Brain pericyte (primary cell): ENCODE measurements at regions not wholly inside any gene's neighbourhood (a gene's known extent, or its start where the extent isn't known, plus 50 kb on each side); places are given as distances from the start of the nearest gene placed in this dataset.
"Not testable (repeated sequence)": the region's sequence is repeated elsewhere in the genome, so short reads cannot be mapped to it uniquely, and the experiment has no call there.

ENCODE experiments used
- DNase-seq: peaks from one replicate; pipeline ENCODE4 v3.0.0-alpha.2; 2012; ENCODE audit warnings: low read depth, low spot score

- DNase-seq: no peak
Observed at GRCh38 chr18:10351219-10351818, 103.1 kb upstream of the APCDD1 start.

DNA sequence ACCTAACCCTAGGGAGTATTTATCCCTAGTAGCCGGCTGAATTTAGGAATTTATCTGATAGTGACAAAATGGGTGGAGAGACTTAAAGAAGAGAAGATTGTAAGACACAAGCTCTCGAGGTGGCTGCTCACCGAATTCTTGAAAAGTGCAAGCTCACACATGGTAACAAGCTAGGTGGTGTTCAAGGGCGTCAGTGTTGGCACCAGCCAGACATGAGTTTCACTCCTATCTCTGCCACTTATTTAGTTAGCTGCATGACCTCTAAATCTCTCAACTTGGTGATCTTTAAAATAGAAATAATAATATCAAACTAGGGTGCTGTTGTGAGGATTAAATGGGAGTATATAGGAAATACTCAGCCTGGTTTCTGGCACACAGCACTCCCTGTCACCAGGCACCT is 102.6 kb upstream of the APCDD1 start:
- DNase-seq: no peak

- DNase-seq: no peak
Observed at GRCh38 chr18:10352671-10353070, 101.8 kb upstream of the APCDD1 start.

GRCh38 chr18:10353791-10354190 is 100.6 kb upstream of the APCDD1 start:
- DNase-seq: no peak

DNA sequence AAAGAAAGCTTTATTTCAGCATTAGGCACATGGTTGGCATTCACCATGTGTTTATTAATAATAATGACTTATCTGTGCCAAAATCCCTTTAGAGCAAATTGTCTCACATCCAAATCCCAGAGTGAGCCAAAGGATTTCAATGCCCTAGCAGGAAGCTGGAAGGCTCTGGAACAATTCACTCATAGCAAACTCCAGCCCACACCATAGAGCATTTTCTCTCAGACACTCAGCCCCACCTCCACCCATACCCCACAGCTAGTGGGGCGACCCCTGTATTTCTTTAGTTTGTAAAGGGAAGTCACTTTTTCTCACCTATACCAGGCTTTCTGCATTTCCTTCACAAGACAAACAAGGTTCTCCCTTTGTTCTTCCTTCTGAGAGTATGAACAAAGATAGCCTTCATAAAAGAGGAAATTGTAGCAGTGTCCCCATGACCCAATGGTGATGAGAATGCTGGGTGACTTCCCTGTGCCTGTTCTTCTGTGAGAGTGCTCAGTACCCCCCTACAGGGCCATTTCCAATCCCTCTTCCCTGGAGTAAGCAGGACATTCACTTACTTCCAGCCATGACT is 100.1 kb upstream of the APCDD1 start:
- no peak for DNase-seq

DNA sequence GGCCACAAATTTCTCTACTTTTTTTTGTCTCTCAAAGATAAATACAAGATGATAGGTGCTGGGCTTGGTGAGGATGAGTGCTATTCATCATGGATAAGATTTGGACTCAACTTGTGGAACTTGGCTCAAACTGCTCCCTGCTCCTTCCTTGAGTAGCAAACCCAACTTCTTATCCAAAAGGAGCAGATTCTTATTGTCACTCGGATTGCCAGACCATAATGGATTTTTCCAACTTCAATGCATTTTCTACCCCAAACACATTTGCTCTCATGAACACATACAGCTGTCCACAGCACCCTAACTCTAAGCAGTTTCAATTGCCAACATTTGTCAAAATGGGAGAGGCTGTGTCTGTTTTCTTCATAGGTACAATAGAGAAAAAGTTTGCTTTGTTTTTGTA is 99.5 kb upstream of the APCDD1 start:
- no peak for DNase-seq

- not testable (repeated sequence) for DNase-seq
Observed at GRCh38 chr18:10356999-10357398, 97.4 kb upstream of the APCDD1 start.

GRCh38 chr18:10361660-10362059 is 92.8 kb upstream of the APCDD1 start:
- DNase-seq: no peak

DNA sequence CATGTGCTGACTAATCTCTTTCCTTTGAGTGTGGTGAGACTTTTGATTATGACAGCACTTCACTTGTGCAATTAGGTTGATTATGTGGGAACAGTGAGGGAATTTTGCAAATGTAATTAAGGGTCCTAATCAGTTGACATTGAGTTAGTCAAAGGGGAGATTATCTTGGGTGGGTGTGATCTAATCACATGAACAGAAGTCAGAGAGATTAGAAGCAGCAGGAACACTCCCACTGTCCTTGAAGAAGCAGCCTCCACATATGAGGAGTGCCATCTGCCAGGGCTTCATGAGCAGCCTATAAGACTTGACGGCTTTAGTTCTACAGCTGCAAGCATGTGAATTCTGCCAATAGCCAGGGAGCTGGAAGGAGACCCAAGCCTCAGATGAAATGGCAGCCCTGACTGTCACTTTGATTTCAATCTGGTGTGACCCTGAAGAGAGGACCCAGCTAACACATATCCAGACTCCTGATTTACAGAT is 89.4 kb upstream of the APCDD1 start:
- no peak for DNase-seq

DNA sequence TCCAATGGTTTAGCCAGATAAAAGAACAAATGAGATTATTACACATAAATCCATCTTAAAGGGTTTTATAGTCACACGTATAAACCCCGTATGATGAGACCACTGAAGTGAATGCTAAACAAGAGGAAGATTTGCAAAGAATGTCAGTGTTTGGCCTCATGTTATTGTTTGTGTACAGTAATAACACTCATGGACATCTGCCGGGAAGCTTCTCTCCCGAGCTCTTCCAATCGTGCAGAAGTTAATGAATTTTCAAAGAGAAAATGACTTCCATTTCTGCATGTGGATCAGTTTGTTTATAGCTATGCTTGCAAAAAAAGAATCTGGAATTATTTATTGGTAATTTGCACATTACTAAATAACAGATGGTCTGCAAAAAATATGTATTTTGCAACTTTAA is 88.5 kb upstream of the APCDD1 start:
- DNase-seq: no peak

- DNase-seq: no peak
Observed at GRCh38 chr18:10367836-10368235, 86.6 kb upstream of the APCDD1 start.

DNA sequence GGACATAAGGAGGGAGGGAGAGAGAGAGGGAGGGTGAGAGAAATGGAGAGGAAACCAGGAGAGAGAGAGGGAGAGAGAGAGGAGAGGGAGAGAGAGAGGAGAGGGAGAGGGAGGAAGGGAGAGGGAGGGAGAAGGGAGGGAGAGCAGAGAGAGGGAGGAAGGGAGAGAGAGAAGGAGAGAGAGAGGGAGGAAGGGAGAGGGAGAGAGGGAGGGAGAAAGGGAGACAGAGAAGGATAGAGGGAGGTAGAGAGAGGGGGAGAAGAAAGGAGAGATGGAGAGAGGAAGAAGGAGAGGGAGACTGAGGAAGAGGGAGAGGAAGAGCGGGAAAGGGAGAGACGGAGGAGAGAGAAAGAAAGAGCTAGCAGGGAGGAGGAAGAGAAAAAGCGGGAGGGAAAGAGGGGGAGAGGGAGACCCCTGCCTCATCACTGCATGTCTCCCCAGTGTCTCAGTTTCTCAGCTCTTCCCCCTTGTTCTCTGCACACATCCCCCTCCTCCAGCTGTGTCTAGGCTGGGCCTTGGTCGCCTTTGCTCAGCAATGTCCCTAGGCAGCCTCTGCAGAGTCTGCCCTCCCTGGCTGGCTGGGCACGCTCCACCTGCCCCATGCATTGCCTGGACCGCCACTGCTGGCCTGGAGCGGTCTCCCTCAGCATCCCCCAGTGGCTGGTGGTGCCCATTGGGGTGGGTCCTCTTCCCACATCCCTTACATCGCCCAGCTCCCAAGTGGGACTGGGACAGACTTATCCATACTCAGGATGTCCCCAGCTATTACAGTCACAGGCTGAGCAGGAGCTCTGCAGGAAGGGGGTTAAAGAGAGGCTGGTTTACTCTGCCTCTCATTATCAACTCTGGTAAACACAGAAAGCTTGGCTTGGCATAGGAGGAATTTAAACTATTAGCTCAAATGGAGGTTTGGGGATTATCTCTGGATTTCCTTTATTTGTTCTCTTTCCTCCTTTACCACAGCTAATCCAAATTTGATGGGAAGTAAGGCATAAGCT is 85.7 kb upstream of the APCDD1 start:
- DNase-seq: no peak

DNA sequence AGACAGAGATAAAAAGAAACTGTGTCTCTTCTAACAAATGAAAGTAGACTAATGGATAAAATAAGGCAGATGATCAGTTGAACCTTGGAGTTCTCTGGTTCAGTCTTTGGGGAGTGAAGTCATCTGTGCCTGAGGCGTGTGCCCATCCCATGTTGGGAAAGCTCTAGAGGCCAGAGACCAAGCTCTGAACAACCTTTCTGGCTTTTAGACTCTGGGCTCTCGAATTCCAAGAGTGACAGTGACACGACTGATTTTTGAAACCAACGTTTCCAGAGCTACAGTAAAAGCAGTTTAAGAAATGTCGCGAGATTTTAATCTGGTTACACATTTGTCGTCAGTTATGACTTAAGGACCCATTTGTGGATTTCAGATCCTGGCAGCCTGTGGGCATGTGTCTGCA is 83.7 kb upstream of the APCDD1 start:
- no peak for DNase-seq

GRCh38 chr18:10371165-10371564 is 83.3 kb upstream of the APCDD1 start:
- DNase-seq: no peak

DNA sequence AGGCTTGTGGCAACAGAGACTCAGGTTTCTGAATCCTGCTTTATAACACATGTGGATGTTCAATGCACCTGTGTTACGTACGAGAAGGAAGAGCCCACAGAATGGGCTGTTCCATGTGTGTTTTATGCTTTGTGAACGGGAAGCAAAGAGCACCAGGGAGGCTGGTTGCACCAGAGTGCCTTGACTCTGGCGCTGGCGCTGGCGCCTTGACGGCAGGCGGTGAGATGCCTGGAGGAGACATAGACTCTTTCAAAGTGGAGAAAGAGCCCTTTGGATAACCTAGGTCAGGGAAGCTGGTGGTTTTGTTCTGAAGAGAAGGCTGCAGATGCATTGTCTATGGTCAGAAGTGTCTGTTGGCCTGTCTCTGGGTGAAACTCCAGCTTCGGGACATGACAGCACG is 80.2 kb upstream of the APCDD1 start:
- DNase-seq: no peak

- DNase-seq: no peak
Observed at GRCh38 chr18:10374636-10375293, 79.7 kb upstream of the APCDD1 start.

DNA sequence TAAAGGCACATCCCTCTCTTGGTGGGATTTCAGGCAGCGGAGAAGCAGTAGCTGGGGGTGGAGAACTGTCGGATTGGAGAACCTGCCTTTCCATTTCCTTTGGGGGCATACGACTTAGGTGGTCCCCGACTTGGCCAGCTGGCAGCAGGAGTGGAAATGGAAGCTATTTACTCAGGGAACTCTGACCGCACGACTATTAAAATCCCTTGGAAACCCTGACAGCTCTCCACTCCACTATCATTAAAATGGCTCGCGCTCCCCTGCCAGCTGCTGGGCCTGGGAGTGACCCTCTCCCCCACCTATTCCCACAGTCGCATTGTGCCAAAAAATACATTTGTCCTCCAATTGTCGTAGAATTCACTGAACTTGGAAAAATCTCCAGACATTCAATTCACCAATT is 77.7 kb upstream of the APCDD1 start:
- DNase-seq: no peak

GRCh38 chr18:10377956-10378355 is 76.5 kb upstream of the APCDD1 start:
- no peak for DNase-seq

GRCh38 chr18:10378688-10379420 is 75.6 kb upstream of the APCDD1 start:
- DNase-seq: no peak

GRCh38 chr18:10379522-10379921 is 74.9 kb upstream of the APCDD1 start:
- DNase-seq: no peak

GRCh38 chr18:10381516-10381915 is 72.9 kb upstream of the APCDD1 start:
- DNase-seq: no peak
